IPS DF 6.9 (cell line): ENCODE measurements at regions not wholly inside any gene's neighbourhood (a gene's known extent, or its start where the extent isn't known, plus 50 kb on each side); places are given as distances from the start of the nearest gene placed in this dataset.

Source experiments
- DNase-seq: peaks from one replicate; pipeline ENCODE4 v3.0.0-alpha.2; 2013; ENCODE audit warnings: low read depth, low spot score
- H3K27ac ChIP-seq: one replicate; pipeline ENCODE4 v1.5.1; 2013; ENCODE audit warnings: low read length, control low read depth
- H3K27me3 ChIP-seq: 2 replicates; pipeline ENCODE4 v1.6.1; 2013; ENCODE audit warnings: mild to moderate bottlenecking, low read length; ENCODE audit not compliant: control insufficient read depth, insufficient read depth
- H3K36me3 ChIP-seq: 2 replicates; pipeline ENCODE4 v1.6.1; 2013; ENCODE audit warnings: low read length; ENCODE audit not compliant: control insufficient read depth, insufficient read depth
- H3K4me1 ChIP-seq: 2 replicates; pipeline ENCODE4 v1.6.1; 2013; ENCODE audit warnings: low read length; ENCODE audit not compliant: control insufficient read depth, insufficient read depth
- H3K4me3 ChIP-seq: 2 replicates; pipeline ENCODE4 v1.5.1; 2013; ENCODE audit warnings: mild to moderate bottlenecking, low read length
- H3K9me3 ChIP-seq: 2 replicates; pipeline ENCODE4 v1.6.1; 2013; ENCODE audit warnings: low read length, inconsistent platforms; ENCODE audit not compliant: control insufficient read depth, insufficient read depth
- WGBS: extraction: QIAGEN DNeasy Blood & Tissue Kit; methylation state at CpG from one replicate; pipeline ENCODE4 v1.1.7; 2013; ENCODE audit warnings: mixed read lengths, missing lambda C conversion rate; ENCODE audit not compliant: insufficient read length, insufficient coverage; 5-methylcytosine and 5-hydroxymethylcytosine counted together

DNA sequence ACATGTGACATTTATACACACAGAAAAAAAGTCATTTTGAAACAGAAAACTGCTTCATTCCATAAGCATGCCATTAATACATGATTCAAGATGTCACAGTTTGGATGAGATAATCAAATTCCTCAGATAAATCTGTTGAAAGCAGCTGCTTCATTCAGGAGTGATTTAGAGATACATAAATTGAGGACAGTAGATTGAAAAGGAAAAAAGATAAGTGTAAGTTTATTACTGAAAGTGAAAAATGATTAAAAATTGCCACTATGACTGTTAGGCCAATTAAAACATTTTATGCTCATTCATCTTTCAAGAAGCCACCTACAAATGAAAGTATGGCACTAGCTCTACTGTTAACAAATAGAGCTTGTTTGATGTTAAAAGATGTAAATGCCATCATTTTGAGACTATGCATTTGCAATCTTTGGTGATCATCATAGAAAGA is 136.9 kb upstream of the CDK6 start:
- H3K36me3 ChIP-seq = no peaks in the 10 kb centered on the region
- no peak overlapping the region for H3K4me3 ChIP-seq
- H3K4me1 ChIP-seq = no peaks in the 10 kb centered on the region
- no peak overlapping the region for H3K27ac ChIP-seq
- no peaks in the 10 kb centered on the region for H3K27me3 ChIP-seq
- H3K9me3 ChIP-seq = no peaks in the 10 kb centered on the region
- DNase-seq = no peak

- no peaks in the 10 kb centered on the region for H3K27me3 ChIP-seq
- no CpG with 5 or more reads among the region's 3 CpGs for WGBS
- no peak overlapping the region for H3K27ac ChIP-seq
Measured at GRCh38 chr7:92972441-92972840, 136.1 kb upstream of the CDK6 start.

DNA sequence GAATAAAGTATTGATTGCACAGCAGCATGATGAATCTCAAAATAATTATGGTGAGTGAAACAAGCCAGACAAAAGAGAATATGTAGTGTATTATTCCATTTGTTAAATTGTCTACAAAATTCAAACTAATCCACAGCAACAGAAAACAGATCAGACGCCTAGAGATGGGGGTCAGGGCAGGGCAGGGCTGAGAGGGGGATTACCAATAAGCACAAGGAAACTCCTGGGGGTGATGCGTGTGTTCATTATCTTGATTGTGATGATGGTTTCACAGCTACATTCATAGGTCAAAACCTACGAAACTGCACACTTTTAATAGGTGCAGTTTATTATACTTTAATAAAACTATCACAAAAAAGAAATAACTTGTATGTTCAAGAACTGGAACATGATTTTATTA is 132.7 kb upstream of the CDK6 start:
- Histone ChIP-seq H3K36me3 (no peaks in the 10 kb centered on the region), H3K4me1 (no peaks in the 10 kb centered on the region), H3K9me3 (no peaks in the 10 kb centered on the region), H3K4me3 (no peak overlapping the region), H3K27ac (no peak overlapping the region), H3K27me3 (no peaks in the 10 kb centered on the region)
- DNase-seq = no peak
- WGBS = no CpG with 5 or more reads among the region's 3 CpGs

More at GRCh38 chr7:92972441-92972840, 136.1 kb upstream of the CDK6 start:
- Histone ChIP-seq H3K9me3 (no peaks in the 10 kb centered on the region), H3K36me3 (no peaks in the 10 kb centered on the region), H3K4me1 (no peaks in the 10 kb centered on the region), H3K4me3 (no peak overlapping the region)
- DNase-seq = no peak

DNA sequence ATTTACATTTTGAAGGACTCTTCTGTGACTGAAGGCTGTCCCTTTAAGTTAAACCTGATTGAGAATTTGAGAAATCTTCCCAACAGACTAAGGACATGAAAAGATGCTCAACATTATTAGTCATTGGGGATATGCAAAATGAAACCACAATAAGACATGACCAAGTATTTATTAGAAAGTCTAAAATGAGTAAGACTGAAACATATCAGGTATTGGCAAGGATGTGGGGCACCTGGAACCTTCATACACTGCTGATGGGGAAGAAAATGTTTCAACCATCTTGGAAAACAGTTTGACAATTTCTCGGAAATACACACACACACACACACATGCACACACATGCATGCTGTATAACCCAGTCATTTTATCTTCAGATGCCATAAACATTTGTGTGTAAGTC is 132.1 kb upstream of the CDK6 start:
- Histone ChIP-seq H3K36me3 (no peaks in the 10 kb centered on the region), H3K9me3 (no peaks in the 10 kb centered on the region), H3K27me3 (no peaks in the 10 kb centered on the region), H3K27ac (no peak overlapping the region), H3K4me3 (no peak overlapping the region), H3K4me1 (no peaks in the 10 kb centered on the region)
- no peak for DNase-seq
- WGBS = no CpG with 5 or more reads among the region's 1 CpG

- H3K27ac ChIP-seq = no peak overlapping the region
- no peak for DNase-seq
- no peaks in the 10 kb centered on the region for H3K9me3 ChIP-seq
- H3K36me3 ChIP-seq = no peaks in the 10 kb centered on the region
- no peak overlapping the region for H3K4me3 ChIP-seq
- H3K27me3 ChIP-seq = no peaks in the 10 kb centered on the region
- H3K4me1 ChIP-seq = no peaks in the 10 kb centered on the region
Measured at GRCh38 chr7:92967238-92967637, 130.9 kb upstream of the CDK6 start.

DNA sequence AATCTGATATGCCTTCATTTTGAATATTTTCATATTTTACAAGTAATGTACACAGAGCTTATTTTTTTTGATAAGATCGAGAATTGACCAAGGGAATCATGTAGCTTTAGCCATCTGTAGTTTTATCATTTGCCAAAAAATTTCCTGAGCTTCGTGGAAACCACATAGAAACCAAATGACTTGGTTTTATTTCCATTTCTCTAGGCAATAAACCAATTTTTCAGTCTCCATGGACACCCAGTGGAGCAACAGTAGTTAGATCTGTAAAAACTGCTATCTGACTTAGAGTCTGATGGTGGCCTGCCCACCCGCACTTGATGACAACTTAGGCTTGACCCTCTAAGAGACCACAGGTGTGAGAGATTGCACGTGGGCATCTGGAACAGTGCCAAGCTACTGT is 127.8 kb upstream of the CDK6 start:
- H3K27ac ChIP-seq = no peak overlapping the region
- H3K4me3 ChIP-seq = no peak overlapping the region
- H3K27me3 ChIP-seq = no peaks in the 10 kb centered on the region
- no peaks in the 10 kb centered on the region for H3K9me3 ChIP-seq
- no peaks in the 10 kb centered on the region for H3K36me3 ChIP-seq
- H3K4me1 ChIP-seq = no peaks in the 10 kb centered on the region
- DNase-seq = no peak
- WGBS = no CpG with 5 or more reads among the region's 4 CpGs

- DNase-seq = no peak
- no CpG with 5 or more reads among the region's 4 CpGs for WGBS
- Histone ChIP-seq H3K9me3 (no peaks in the 10 kb centered on the region), H3K27ac (no peak overlapping the region), H3K4me1 (no peaks in the 10 kb centered on the region), H3K27me3 (no peaks in the 10 kb centered on the region), H3K36me3 (no peaks in the 10 kb centered on the region), H3K4me3 (no peak overlapping the region)
Measured at GRCh38 chr7:92963566-92963965, 127.2 kb upstream of the CDK6 start.

GRCh38 chr7:92961961-92962360 is 125.6 kb upstream of the CDK6 start:
- Histone ChIP-seq H3K4me3 (no peak overlapping the region), H3K27ac (no peak overlapping the region), H3K27me3 (no peaks in the 10 kb centered on the region), H3K36me3 (no peaks in the 10 kb centered on the region), H3K9me3 (no peaks in the 10 kb centered on the region), H3K4me1 (no peaks in the 10 kb centered on the region)
- DNase-seq = no peak
- WGBS = no CpG with 5 or more reads among the region's 2 CpGs

DNA sequence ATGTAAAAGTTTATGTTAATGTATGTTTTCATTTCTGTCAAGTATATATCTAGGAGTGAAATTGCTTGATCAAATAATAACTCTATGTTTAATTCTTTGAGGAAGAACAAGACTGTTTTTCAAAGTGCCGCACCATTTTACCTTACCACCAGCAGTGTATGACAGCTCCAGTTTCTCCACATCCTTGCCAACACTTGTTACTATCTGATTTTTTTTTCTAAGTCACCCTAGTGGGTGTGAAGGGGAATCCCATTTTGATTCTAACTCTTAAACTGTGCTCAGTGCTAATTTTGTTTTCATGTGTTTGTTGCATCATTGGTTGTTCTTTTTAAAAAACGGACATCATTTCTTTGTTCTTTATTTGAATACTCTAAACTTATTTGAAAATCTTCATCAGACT is 120.2 kb upstream of the CDK6 start:
- no CpG with 5 or more reads among the region's 2 CpGs for whole genome bisulfite sequencing
- DNase-seq = no peak
- Histone ChIP-seq H3K9me3 (no peaks in the 10 kb centered on the region), H3K36me3 (no peaks in the 10 kb centered on the region), H3K4me3 (no peak overlapping the region), H3K27me3 (no peaks in the 10 kb centered on the region), H3K27ac (no peak overlapping the region), H3K4me1 (no peaks in the 10 kb centered on the region)

GRCh38 chr7:92955081-92955480 is 118.7 kb upstream of the CDK6 start:
- H3K9me3 ChIP-seq = no peaks in the 10 kb centered on the region
- no peak overlapping the region for H3K27ac ChIP-seq
- H3K4me1 ChIP-seq = no peaks in the 10 kb centered on the region
- DNase-seq = no peak
- no CpG with 5 or more reads among the region's 6 CpGs for WGBS
- no peak overlapping the region for H3K4me3 ChIP-seq
- H3K27me3 ChIP-seq = no peaks in the 10 kb centered on the region
- H3K36me3 ChIP-seq = no peaks in the 10 kb centered on the region

GRCh38 chr7:92953657-92954056 is 117.3 kb upstream of the CDK6 start:
- Histone ChIP-seq H3K4me1 (no peaks in the 10 kb centered on the region), H3K27ac (no peak overlapping the region), H3K36me3 (no peaks in the 10 kb centered on the region), H3K27me3 (no peaks in the 10 kb centered on the region), H3K4me3 (no peak overlapping the region), H3K9me3 (no peaks in the 10 kb centered on the region)
- no peak for DNase-seq
- no CpG with 5 or more reads among the region's 2 CpGs for WGBS
